Activated naive CD8-positive, alpha-beta T cell treated with anti-CD3 and anti-CD28 coated beads, Interleukin-2, amount 10 ng/mL, durations not matched to agents 7 days and 5 days (primary cell): ENCODE measurements at regions not wholly inside any gene's neighbourhood (a gene's known extent, or its start where the extent isn't known, plus 50 kb on each side); places are given as distances from the start of the nearest gene placed in this dataset.

ENCODE experiments used
- ATAC-seq: fragments of 150-1000 bp; cut with Tn5 transposase; one replicate; pipeline ENCODE4 v1.10.0; 2021; ENCODE audit warnings: low read depth, moderate library complexity
- POLR2A ChIA-PET: fragments of 350-600 bp; sonication (Branson Sonifier 250); formaldehyde crosslinking; loops from one replicate; lab custom pipeline; 2021; ENCODE audit warnings: antibody characterized with exemption; lab: Charles Lee
- DNase-seq: peaks from one replicate; pipeline ENCODE4 v3.0.0; 2021
- H3K27ac Mint-ChIP-seq: one replicate; pipeline ENCODE4 v1.8.0; 2022; ENCODE audit warnings: mild to moderate bottlenecking, mixed read lengths
- H3K27me3 Mint-ChIP-seq: one replicate; pipeline ENCODE4 v1.8.0; 2022; ENCODE audit warnings: mild to moderate bottlenecking, moderate library complexity, mixed read lengths
- H3K36me3 Mint-ChIP-seq: one replicate; pipeline ENCODE4 v1.8.0; 2021; ENCODE audit warnings: mild to moderate bottlenecking, mixed read lengths
- H3K4me1 Mint-ChIP-seq: one replicate; pipeline ENCODE4 v1.8.0; 2021; ENCODE audit warnings: mixed read lengths
- H3K4me3 Mint-ChIP-seq: one replicate; pipeline ENCODE4 v1.8.0; 2022; ENCODE audit warnings: mild to moderate bottlenecking, moderate library complexity, mixed read lengths
- H3K9me3 Mint-ChIP-seq: one replicate; pipeline ENCODE4 v1.8.0; 2021; ENCODE audit warnings: mixed read lengths

DNA sequence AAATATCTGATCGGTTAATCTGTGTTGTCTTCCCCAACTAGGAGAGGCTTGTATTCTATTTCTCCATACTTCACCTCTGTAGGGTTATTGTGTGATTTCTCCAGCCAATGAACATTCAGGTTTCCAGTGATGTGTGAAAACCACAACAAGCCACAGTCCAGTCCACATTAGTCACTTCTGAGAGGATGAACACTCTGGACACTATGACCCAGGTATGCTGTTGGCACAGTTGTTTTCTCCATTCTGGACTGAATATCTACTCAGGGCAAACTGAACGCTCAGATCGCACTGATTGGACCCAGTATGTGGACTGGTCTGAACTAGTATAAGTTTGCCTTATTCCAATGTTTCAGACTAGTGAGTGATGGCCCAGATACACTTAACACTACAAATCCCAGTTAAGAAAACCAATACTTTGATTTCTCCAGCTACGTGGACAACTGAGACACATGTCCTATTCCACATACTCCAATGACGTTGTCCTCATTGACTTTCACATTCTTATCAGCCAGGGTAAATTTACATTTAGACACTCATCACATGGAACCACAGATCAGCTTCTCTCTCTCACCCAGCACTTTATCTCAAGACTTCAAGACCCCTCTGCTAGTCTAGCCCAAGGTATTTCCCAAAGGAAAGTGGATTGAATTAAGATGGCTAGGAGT, 587.4 kb upstream of the SGO1 start:
- no peak overlapping the region for H3K27ac Mint-ChIP-seq
- ATAC-seq (no peak), DNase-seq (no peak)
- H3K36me3 Mint-ChIP-seq: no peaks in the 10 kb centered on the region
- H3K4me1 Mint-ChIP-seq: no peaks in the 10 kb centered on the region
- H3K4me3 Mint-ChIP-seq: no peak overlapping the region
- POLR2A ChIA-PET: no interaction called here
- no peaks in the 10 kb centered on the region for H3K27me3 Mint-ChIP-seq
- H3K9me3 Mint-ChIP-seq: peaks cover 6% of the 10 kb centered on the region

DNA sequence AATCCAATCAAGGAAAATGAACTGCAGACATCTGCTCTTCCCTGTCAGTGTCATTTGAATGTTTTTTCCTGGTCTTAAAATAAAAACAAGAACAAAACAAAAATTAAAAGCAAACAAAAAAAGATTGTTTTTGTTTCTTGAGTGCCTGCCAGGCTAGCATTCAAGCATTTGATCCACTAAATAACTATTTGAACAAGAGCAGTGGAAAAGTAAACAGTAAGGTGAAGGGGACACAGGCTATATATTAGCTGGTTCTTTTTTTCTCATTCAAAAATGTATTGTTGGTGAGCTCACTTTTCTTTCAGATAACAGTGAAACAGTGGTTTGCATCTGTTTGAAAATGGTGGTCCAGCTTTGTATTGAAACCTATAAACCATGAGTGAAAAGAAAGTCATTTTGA, 586.9 kb upstream of the SGO1 start:
- DNase-seq: no peak
- no peak for ATAC-seq
- no peak overlapping the region for H3K27ac Mint-ChIP-seq
- no peak overlapping the region for H3K4me3 Mint-ChIP-seq
- no peaks in the 10 kb centered on the region for H3K27me3 Mint-ChIP-seq
- H3K36me3 Mint-ChIP-seq: no peaks in the 10 kb centered on the region
- POLR2A ChIA-PET: no interaction called here
- peaks cover 6% of the 10 kb centered on the region for H3K9me3 Mint-ChIP-seq
- no peaks in the 10 kb centered on the region for H3K4me1 Mint-ChIP-seq

DNA sequence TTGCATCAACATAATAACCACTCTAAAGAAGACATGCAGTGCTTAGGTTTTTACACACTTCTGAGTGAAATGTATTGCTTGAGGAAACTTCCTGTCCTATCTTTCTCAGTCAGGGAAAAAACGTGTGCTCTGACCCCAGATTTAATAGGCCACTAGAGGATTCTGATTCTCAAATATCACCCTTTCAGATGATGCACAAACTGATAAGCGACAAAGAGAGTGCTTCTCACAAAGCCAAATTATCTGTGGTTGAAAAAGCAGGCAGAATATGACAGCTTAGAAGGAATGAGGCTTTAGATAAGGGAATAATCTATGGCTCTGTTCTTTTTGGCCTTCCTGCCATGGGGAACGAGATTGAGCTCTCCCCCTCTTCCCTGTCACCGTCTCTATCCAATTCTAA, 583.4 kb upstream of the SGO1 start:
- Mint-ChIP-seq H3K4me1 (no peaks in the 10 kb centered on the region), H3K9me3 (peaks cover 3% of the 10 kb centered on the region), H3K27me3 (no peaks in the 10 kb centered on the region), H3K27ac (no peak overlapping the region), H3K36me3 (no peaks in the 10 kb centered on the region), H3K4me3 (no peak overlapping the region)
- no peak for DNase-seq
- ATAC-seq: no peak
- POLR2A ChIA-PET: no interaction called here

DNA sequence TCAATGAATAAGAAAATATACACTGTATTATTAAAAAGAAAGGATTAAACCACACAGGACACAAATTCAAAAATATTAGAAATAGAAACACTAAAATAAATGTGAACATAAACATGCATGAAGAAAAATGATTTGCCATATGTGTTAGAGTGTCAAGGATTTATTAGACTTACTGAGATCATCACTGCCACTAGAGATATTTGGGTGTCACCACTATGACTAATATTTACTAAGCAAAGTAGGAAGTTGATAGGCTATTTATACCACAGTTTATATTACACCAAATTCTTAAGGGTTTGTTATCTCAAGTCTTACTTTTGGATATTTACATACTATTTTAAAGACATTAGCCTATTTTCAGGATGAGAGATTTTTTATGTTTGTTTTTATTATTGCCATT, 575.0 kb upstream of the SGO1 start:
- POLR2A ChIA-PET: no interaction called here
- Mint-ChIP-seq H3K27me3 (no peaks in the 10 kb centered on the region), H3K4me1 (no peaks in the 10 kb centered on the region), H3K4me3 (no peak overlapping the region), H3K9me3 (peaks cover 3% of the 10 kb centered on the region), H3K27ac (no peak overlapping the region), H3K36me3 (no peaks in the 10 kb centered on the region)
- no peak for ATAC-seq
- DNase-seq: no peak

DNA sequence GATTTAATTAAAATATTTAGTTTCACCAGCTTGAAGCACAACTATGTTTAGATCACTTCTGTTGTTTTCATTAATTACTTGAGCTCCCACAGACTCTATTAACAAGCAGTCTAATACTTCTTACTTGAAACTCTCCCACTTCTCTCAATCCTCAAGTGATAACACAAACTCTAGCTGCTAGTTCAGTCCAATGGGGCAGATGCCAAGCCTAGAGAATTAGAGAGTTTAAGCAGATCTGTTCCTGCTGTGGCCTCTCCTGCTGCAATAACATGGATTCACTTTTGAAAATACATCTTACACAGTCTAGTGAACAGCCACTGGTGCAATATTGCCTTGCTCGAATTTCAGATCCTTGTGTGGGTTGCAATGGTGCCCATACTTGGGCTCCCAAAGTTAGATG, 566.4 kb upstream of the SGO1 start:
- DNase-seq (no peak), ATAC-seq (no peak)
- no peaks in the 10 kb centered on the region for H3K4me1 Mint-ChIP-seq
- H3K4me3 Mint-ChIP-seq: no peak overlapping the region
- H3K27me3 Mint-ChIP-seq: no peaks in the 10 kb centered on the region
- no peaks in the 10 kb centered on the region for H3K36me3 Mint-ChIP-seq
- POLR2A ChIA-PET: no interaction called here
- H3K9me3 Mint-ChIP-seq: peaks cover 1% of the 10 kb centered on the region
- H3K27ac Mint-ChIP-seq: no peak overlapping the region

DNA sequence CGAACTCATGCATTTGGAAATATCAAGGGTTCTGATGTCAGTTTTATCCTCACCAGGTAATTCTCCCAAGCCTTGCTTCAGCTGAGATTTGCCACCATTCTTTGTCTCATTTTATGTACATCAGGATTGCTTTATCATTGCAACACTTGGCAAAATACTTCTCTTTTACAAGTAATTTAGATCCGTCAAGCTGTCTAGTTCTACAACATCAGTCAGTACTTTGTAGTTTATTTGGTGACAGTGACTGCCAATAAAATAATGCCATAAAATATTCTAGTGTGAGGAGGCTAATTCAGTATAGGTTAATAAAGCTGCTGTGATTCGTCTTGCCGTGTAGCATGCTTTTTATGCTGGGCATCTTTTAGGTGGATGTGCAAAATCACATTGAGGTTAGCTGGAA, 565.3 kb upstream of the SGO1 start:
- H3K27ac Mint-ChIP-seq: no peak overlapping the region
- H3K27me3 Mint-ChIP-seq: no peaks in the 10 kb centered on the region
- H3K4me1 Mint-ChIP-seq: no peaks in the 10 kb centered on the region
- no peak overlapping the region for H3K4me3 Mint-ChIP-seq
- H3K36me3 Mint-ChIP-seq: no peaks in the 10 kb centered on the region
- POLR2A ChIA-PET: no interaction called here
- no peak for DNase-seq
- ATAC-seq: no peak
- peaks cover 1% of the 10 kb centered on the region for H3K9me3 Mint-ChIP-seq

DNA sequence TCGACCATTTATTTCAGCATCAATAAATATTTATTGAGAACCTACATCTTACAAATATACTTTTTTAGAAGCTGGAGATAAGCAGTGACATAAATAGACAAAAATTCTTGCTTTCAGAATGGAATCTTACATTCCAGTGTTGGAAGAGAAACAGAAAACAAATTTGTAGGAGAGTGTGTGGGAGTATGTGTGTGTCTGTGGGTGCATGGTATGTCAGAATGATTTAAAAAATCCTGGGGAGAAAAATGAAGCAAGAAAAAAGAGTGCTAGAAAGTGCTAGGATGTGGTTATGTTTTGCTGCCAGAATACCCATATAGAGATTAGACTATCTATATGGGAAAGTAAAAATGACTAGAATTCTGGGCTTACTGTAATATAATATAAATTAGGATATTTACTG, 561.7 kb upstream of the SGO1 start:
- ATAC-seq: no peak

DNA sequence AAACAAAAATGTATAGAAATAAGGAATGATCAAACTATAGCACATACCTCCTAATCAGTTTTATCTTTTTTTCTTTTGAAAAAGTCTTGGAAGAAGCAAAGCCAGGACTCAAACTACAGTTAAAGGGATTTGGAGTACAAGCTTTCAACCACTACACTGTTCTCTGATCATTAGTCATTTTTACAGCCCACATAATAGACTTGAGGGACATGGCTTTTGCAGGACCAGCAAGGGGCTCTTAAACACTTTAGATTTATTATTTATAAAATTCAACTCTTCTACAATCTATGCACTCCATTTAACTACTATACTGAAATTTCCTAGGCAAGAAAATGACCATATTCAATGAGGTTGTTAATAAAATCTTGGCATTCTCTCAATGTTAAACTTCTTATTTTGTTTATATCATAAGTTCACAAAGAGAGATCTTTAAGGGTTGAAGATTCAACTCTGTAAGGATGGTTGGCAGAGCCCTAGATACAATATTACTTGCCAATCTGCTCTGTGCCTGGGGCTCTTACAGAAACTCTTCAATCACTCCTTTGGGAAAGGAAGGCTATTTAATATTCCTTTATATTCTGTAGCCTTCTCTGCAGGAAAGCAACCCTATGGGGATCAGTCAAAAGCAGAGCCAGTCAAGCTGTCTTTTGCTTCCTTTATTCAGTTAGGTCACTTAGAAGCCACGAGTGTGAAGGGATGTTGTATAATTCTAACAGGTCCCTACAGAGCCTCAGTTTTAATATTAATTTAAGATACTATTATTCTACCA, 557.7 kb upstream of the SGO1 start:
- Mint-ChIP-seq H3K27ac (no peak overlapping the region), H3K27me3 (no peaks in the 10 kb centered on the region), H3K4me1 (no peaks in the 10 kb centered on the region), H3K4me3 (no peak overlapping the region), H3K36me3 (no peaks in the 10 kb centered on the region), H3K9me3 (no peaks in the 10 kb centered on the region)
- ATAC-seq (no peak), DNase-seq (no peak)
- POLR2A ChIA-PET: no interaction called here

More for the DNA sequence above, 561.7 kb upstream of the SGO1 start:
- Mint-ChIP-seq H3K4me3 (no peak overlapping the region), H3K27me3 (no peaks in the 10 kb centered on the region), H3K4me1 (no peaks in the 10 kb centered on the region), H3K27ac (no peak overlapping the region), H3K36me3 (no peaks in the 10 kb centered on the region), H3K9me3 (peaks cover 1% of the 10 kb centered on the region)
- POLR2A ChIA-PET: no interaction called here
- no peak for DNase-seq

DNA sequence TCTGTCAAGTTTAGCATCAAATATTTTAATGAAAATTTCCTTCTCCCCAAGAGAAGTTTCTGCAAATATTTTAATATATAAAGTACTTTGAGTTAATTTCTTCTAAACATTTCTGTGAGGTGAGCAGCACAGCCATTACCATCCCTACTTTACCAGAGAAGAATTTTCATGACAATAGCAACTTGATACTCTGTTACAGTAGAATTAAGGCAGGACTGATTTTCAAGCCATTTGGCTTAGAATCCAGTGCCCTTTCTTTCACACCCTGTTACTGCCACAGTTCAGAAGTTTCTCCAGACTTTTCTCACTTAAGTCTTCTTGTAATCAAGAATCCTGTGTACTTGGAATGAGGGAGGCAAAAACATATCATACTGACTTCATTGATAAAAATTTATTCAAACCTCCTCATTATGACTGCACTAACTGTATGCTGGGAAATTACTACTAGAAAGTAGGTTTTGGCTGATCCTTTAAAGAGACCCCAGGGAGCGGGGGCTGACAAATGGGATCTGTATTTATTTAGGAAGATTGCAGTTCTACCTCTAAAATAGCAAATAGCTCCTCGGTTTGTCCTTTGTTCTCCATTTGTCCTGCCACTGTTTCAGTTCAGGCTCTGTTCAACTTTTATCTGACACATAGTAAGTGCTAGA, 557.0 kb upstream of the SGO1 start:
- Mint-ChIP-seq H3K27me3 (no peaks in the 10 kb centered on the region), H3K36me3 (no peaks in the 10 kb centered on the region), H3K4me3 (no peak overlapping the region), H3K27ac (no peak overlapping the region), H3K4me1 (no peaks in the 10 kb centered on the region), H3K9me3 (no peaks in the 10 kb centered on the region)
- POLR2A ChIA-PET: no interaction called here
- DNase-seq (no peak), ATAC-seq (no peak)

DNA sequence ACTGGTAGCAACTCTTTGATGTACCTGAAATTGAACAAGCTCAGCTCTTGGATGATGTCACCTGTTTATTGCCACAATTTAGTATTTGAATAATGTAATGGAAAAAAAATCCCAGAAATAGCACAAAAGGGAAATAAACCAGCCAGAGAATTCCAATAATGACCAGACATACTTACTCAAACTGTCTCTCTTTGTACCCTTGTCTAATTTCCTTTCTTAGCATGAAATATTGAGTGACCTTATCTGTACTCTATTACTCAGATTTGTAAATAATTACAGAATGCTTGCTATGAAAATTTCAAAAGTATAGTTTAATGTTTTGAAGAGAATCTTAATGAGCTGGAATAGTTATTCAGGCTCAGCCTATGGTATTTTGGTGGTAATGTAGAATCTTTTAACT, 555.4 kb upstream of the SGO1 start:
- Mint-ChIP-seq H3K4me3 (no peak overlapping the region), H3K36me3 (no peaks in the 10 kb centered on the region), H3K27me3 (no peaks in the 10 kb centered on the region), H3K27ac (no peak overlapping the region), H3K4me1 (no peaks in the 10 kb centered on the region), H3K9me3 (no peaks in the 10 kb centered on the region)
- ATAC-seq (no peak), DNase-seq (no peak)
- POLR2A ChIA-PET: no interaction called here

DNA sequence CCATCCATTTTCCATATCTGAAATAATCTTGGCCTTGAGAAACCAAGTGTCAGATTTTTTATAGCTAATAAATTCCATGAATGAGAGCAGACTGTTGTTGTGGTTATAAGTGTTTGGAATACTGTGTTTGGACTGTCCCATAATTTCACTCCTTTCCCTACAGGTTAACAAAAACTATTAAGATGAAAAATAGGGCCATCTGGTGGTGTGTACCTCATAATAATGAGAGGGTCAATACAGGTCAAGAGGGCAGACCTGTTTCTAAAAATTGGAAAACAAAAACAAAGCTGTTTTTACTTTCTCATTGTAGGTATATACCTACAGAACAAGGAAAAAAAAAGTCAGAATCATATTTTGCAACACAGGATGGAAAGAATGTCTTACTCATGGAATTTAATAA, 553.8 kb upstream of the SGO1 start:
- ATAC-seq (no peak), DNase-seq (no peak)
- Mint-ChIP-seq H3K4me1 (no peaks in the 10 kb centered on the region), H3K27ac (no peak overlapping the region), H3K27me3 (no peaks in the 10 kb centered on the region), H3K9me3 (no peaks in the 10 kb centered on the region), H3K36me3 (no peaks in the 10 kb centered on the region), H3K4me3 (no peak overlapping the region)
- POLR2A ChIA-PET: no interaction called here

DNA sequence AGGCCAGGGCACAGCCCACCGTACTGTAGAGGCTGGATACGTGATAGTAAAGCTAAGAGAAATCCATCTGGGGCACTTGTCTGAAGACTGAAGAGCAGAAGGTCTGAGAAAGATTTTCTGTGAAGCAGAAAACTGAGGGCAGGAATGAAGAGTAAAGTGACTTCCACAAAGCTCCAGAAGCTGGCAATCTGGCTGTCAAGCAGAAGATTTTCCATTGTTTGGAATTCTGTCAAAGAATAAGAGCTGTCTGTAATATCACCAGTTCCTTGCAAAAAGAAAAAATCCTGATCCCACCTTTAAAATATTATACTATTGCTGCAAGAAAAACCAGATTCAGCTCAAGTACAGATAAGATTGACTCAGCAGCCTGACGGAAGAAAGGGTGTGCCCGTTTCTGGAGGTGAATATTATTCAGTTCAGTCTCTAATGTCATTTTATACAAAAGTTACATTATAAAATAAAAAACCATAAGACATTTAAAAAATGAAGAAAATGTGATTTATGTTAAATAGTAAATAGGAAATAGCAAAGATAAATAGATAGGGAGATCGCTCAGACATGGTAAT, 550.4 kb upstream of the SGO1 start:
- Mint-ChIP-seq H3K27me3 (no peaks in the 10 kb centered on the region), H3K4me1 (no peaks in the 10 kb centered on the region), H3K9me3 (no peaks in the 10 kb centered on the region), H3K4me3 (no peak overlapping the region), H3K27ac (no peak overlapping the region), H3K36me3 (no peaks in the 10 kb centered on the region)
- DNase-seq: no peak
- POLR2A ChIA-PET: no interaction called here
- no peak for ATAC-seq

DNA sequence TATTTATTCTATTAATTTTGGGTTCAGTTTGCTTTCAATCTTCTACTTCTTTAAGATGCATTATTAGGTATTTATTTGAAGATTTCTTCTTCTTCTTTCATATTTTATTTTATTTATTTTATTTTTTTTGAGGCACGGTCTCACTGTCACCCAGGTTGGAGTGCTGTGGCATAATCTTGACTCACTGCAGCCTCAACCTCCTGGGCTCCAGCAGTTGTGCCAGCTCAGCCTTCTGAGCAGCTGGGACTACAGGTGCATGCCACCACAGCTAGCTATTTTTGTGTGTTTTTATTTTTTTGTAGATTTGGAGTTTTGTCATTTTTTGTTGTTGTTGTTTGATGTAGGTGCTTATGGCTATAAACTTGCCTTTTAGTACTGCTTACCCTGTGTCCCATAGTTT, 543.2 kb upstream of the SGO1 start:
- H3K4me3 Mint-ChIP-seq: no peak overlapping the region

DNA sequence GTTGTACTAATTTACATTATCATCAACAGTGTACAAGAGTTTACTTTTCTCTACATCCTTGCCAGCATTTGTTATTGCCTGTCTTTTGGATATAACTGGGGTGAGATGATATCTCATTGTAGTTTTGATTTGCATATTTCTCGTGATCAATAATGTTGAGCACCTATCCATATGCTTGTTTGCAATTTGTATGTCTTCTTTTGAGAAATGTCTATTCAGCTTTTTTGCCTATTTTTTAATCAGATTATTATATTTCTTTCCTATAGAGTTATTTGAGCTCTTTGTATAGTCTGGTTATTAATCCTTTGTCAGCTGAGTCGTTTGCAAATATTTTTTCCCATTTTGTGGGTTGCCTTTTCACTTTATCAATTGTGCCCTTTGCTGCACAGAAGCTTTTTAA, 540.8 kb upstream of the SGO1 start:
- Mint-ChIP-seq H3K27me3 (no peaks in the 10 kb centered on the region), H3K9me3 (peaks cover 2% of the 10 kb centered on the region), H3K36me3 (no peaks in the 10 kb centered on the region), H3K4me3 (no peak overlapping the region), H3K4me1 (no peaks in the 10 kb centered on the region), H3K27ac (no peak overlapping the region)
- DNase-seq (no peak), ATAC-seq (no peak)
- POLR2A ChIA-PET: no interaction called here

More for the DNA sequence above, 543.2 kb upstream of the SGO1 start:
- H3K27me3 Mint-ChIP-seq: no peaks in the 10 kb centered on the region
- POLR2A ChIA-PET: no interaction called here
- no peaks in the 10 kb centered on the region for H3K36me3 Mint-ChIP-seq
- no peak overlapping the region for H3K27ac Mint-ChIP-seq
- no peaks in the 10 kb centered on the region for H3K4me1 Mint-ChIP-seq
- ATAC-seq: no peak
- DNase-seq: no peak
- peaks cover 2% of the 10 kb centered on the region for H3K9me3 Mint-ChIP-seq
